ENCODE measurements at regions not wholly inside any gene's neighbourhood (a gene's known extent, or its start where the extent isn't known, plus 50 kb on each side); places are given as distances from the start of the nearest gene placed in this dataset.
"Not testable (repeated sequence)": the region's sequence is repeated elsewhere in the genome, so short reads cannot be mapped to it uniquely, and the experiment has no call there.

DNA sequence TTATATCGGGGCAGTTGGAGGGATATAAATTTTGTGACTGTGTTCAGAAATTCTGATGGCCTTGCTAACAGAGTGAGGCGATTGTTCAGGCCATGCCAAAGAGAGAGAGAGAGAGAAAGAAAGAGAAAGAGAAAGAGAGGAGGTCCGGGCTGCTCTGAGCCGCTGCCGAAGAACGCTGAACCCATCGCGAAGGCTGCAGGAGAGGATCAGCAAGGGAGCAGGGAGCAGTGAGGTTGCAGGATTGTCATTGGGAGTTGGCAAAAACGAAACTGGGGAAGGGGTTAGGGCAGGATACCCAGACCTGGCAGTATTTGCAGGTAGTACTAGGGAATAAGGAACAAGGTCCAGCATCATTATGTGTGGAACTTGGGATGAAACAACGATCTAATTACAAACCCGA lies 537.1 kb downstream of the INSC start:
- DNase-seq (ENCODE audit: low read depth in 2 of 3, low spot score in 1 of 3), result no peak

DNA sequence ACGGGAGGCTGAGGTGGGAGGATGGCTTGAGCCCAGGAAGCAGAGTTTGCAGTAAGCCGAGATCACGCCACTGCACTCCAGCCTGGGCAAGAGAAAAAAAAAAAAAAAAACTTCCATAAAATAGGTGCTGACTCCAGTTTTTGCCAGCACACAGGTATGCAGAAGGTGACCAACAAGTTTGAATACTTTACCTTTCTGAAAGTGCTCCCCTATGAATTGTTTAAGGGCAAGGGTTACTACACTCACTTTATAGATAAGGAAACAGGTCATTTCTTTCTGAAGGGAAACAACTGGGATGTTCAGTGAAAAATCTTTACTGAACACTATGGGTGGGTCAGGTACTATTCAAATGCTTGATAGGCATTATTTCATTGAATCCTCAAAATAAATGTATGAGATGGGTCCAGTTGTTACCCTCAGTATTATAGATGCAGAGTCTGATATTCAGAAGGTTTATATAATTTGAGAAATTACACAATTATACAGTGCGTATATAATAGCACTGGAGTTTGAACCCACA lies 538.5 kb downstream of the INSC start:
- DNase-seq (ENCODE audit: low read depth in 2 of 3, low spot score in 1 of 3), result no peak

DNA sequence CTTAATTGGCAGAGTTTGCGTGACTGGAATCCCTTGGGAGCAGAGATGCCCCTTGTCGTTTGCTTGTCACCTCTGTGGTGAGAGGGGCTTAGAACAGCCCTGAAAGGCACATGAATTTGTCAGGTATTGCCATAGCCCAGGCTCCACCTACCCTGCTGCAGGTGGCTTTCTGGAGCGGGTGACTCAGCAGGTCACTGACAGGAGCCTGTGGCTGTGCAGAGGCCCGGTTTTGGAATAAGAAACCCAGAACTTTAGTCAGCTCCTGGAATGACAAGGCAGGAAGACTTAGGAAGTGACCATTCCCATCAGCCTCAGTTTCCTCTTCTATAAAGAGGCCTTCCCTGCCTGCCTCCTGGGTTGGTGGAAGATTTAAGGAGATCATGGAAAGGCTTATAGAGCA lies 539.7 kb downstream of the INSC start:
- no peak for DNase-seq (ENCODE audit: low read depth in 2 of 3, low spot score in 1 of 3)

DNA sequence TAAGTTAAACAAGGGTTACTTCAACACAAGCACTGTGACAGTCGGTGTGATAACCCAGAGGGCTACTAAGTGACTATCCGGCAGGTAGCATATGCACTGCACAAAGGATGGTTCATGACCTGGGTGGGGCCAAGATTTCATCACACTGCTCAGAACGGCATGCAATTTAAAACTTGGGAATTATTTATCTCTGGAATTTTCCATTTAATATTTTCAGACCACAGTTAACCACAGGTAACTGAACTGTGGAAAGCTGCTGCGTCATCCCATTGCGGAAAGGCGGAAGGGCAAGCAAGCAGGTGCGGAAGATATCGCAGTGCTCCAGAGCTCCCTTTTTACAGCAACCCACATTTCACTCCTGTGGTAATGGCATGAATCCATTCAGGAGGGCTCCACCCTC lies 540.8 kb downstream of the INSC start:
- no peak for DNase-seq (ENCODE audit: low read depth in 2 of 3, low spot score in 1 of 3)

DNA sequence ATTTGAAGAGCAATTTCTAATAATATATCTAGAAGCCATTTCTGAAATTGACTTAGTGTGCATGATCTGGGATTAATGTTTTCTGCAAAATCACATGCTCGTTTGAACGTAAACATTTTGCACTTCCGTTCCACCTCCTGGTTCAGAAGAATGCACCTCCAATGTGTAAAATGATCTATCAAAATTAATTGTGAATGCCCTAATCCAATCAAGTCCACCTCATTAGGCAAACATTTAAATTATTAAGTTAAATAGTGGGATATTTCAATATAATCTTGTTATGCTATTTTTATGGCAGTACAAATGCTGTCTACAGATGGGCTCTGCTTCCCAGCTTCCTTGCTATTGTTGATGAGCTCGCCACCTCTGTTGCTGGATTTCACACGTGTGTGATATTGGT lies 542.5 kb downstream of the INSC start:
- DNase-seq (ENCODE audit: low read depth in 2 of 3, low spot score in 1 of 3), result no peak

DNA sequence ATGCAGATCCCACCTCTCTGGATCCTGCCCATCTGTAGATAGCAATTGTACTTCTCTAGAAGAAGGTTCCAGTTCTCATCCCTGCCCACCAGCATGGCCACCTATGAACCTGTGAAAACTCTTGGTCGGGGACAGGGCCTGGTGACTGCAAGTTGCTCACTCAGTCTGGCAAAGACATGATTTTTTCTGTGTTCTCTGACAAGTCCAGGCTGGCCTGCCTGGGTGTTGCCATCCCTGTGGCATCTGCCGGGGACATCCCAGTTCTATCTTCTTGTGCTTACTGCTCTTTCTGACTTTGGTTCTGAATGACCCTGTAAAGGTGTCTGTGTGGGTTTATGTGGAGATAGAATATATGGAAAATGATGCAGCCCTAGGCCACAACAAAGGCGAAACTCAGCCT lies 545.8 kb downstream of the INSC start:
- DNase-seq (ENCODE audit: low read depth in 2 of 3, low spot score in 1 of 3), result no peak

DNA sequence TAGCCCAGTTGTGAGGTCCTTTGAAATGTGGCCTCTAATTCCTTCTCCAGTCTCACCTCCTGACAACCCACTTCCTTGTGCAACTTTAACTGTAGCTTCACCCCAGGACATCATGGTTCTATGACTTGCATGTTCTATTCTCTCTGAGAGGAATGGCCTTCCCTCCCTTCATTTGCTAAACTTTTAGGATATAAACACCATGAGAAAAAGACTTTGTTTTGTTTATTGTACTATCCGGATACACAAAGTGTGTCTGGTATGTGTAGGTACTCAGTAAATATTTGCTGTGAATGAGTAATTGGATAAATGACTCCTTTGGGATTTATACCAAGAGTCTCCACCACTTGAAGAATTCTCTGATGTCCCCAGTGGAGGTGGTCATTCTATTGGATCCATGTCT lies 547.6 kb downstream of the INSC start:
- DNase-seq (ENCODE audit: low read depth in 2 of 3, low spot score in 1 of 3), result no peak

DNA sequence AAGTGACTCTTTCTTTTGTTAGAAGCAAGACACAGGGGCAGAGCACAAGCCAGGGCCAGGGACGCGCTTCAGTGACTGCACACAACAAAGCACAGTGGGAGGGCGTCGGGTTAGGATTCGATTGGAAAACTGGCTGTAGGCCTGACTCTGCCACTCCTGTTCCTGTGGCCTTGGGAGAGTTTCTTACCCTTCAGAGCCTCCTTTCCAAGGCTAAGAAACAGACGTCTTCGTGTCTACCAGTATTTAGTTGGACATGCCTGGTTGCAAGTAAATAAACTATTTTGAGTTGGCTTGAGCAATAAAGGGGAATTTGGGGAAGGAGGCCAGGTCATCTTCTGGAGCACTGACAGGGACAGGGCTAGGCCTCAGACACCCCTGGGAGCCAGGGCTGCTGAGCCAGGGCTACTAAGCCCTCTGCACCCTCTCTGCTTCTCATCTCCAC lies 549.1 kb downstream of the INSC start:
- no peak for DNase-seq (ENCODE audit: low read depth in 2 of 3, low spot score in 1 of 3)

DNA sequence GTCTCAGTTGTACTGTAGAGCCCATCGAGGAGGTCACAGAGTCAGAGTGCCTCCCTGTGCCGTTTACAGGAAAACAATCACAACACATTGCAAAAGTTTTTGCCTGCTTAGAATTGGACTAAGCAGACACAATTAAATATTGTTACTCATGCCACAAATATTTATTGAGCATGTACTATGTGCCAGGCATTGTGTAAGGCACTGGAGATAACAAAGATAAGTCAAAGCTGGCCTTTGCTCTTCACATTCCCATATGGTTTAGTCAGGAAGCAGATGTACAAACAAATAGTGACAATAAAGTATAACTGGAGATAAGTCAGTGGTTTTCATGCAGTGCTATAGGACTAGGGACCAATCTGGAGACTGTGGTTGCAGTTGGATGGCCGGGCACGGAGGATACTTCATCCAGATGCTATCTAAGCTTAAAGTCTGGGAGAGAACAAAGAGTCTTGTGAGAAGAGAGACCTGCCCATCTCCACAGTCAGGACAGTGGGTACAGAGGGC lies 550.7 kb downstream of the INSC start:
- no peak for DNase-seq (ENCODE audit: low read depth in 2 of 3, low spot score in 1 of 3)

DNA sequence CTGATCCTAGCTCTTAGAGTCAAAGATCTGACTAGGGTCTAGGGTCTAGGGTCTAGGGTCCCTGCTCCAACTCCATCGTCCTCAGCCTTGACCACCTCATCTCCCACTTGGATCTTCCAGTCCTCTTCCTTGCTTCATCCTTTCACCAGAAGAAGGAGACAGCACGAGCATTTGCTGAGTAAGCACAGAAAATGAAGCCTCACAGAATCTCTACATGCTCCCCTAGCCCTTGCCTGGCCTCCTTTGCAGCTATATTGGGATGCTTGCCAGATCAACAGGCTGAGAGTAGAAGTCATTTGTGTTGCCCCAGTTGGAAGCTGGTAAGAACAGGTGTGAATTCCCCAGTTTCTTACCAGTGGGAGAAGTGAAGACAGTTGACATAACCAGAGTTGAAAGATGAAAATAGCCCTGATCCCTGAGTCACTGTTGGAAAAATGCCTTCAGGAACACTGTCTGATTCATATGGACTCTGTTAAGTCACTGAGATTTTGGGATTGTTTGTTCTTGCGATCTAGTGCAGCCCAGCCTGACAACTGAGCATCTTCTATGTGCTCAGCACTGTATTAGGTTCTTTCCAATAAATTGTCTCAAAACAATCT lies 552.5 kb downstream of the INSC start:
- DNase-seq (ENCODE audit: low read depth in 2 of 3, low spot score in 1 of 3), result no peak

DNA sequence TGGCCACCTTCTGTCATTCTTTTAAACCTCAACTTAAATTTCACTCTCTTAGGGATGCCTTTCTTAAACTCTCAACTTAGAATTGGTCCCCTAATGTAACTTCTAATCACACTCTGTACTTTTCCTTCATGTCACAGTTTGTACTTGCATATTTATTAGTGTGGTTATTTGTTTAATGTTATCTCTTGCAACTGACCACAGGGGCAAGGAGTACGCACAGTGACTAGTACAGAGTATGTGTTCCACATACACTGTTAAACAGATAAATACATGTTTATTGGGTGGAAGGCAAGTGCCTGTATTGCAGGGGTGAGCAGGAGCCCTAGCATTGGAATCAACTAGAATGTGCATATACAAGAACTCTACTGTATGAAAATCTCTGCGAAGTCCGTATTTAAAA lies 554.0 kb downstream of the INSC start:
- no peak for DNase-seq (ENCODE audit: low read depth in 2 of 3, low spot score in 1 of 3)

DNA sequence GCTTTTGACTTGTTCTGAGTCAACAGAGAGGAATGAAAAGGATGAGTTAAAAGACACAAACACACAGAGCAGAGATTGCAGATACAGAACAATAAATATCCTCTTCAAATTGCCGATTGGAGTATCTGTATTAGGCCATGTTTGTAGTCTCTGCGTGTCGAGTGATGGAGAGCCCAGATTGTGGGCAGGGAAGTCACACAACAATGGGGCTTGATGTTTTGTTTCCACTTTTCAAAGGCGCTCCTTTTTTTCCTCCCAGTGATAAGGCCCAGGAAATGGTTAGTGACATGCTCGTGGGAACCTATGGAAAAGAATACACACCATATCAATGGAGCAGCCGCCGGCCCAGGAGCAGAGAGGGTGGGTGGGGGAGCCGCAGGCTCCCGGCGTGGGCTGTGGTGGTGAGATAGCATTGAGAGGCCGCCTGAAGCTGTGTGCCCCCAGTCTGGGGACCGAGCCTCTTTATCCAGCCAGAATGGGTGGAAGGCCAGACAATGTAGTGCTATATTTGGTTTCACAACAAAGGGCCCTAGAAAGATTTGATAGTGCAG lies 555.9 kb downstream of the INSC start:
- no peak for DNase-seq (ENCODE audit: low read depth in 2 of 3, low spot score in 1 of 3)

DNA sequence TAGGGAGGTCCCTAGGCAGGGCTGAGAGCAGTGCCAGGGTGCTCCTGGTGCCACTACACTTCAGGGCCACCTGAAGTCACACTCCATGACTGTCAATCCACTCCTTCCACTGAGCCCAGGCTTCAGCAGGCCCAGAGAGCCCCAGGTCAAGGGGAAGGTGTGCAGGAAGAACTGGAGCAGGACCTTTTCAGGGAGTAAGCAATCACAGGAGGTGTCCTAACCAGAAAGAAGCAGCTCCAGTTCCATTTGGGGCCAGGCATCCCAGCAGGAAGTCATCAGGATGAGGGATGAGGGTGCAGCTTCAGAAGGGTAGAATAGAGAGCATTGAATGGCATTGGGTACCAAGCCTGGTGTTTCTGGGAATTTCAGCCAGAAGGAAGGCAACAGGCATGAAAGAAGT lies 556.5 kb downstream of the INSC start:
- DNase-seq (ENCODE audit: low read depth in 2 of 3, low spot score in 1 of 3), result no peak

DNA sequence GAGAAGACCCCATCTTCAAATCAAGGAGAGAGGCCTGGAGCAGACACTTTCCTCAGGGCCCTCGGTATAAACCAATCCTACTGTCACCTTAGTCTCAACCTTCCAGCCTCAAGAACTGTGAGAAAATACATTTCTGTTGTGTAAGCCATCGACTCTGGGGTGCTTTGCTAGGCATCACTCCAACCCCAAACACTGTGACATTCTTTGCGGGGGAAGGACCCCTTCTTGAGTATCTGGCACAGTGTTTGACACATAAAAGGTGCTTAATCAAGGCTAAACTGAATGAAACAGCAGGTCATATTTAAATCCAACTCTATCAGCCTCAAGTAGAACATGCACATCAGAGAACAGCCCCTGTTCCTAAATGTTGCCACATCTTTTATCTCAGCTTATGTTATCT lies 558.1 kb downstream of the INSC start:
- DNase-seq (ENCODE audit: low read depth in 2 of 3, low spot score in 1 of 3), result no peak

DNA sequence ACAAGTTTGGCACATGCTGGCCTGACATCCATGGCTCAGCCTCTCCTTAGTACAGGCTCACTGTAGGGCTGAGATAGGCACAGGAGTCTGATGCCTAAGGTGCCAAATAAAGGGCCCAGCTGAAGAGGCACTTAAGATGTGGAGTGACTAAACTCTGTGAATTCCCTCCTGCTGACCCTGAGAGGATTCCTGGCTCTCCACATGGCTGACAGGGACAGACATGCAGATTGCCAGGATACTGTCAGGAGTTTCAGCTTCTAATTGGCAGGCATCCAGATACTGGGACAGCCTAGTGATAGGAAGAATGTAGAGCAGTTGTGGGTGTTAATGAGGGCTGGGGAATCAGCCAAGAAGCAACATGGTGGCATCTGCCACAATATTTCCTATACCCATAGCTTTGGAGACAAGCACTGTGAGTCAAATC lies 558.7 kb downstream of the INSC start:
- no peak for DNase-seq (ENCODE audit: low read depth in 2 of 3, low spot score in 1 of 3)

DNA sequence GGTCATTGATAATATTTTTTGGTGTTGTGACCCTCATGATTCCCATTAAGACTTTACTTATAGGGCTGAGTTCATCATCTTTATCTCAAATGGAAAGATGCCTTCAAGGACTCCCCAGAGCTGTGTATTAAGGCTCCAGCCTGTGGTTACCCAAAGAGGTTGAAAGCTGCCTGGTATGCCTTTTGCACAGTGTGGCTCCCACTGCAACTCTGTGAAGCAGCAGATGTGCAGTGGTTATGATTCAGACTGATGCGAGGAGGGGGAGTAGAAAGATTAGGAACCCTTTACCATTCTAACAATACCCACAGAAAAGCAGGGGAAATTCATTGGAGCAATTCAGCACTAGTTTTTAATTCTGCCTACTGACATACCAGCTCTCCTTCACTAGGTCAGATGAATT lies 560.0 kb downstream of the INSC start:
- no peak for DNase-seq (ENCODE audit: low read depth in 2 of 3, low spot score in 1 of 3)

DNA sequence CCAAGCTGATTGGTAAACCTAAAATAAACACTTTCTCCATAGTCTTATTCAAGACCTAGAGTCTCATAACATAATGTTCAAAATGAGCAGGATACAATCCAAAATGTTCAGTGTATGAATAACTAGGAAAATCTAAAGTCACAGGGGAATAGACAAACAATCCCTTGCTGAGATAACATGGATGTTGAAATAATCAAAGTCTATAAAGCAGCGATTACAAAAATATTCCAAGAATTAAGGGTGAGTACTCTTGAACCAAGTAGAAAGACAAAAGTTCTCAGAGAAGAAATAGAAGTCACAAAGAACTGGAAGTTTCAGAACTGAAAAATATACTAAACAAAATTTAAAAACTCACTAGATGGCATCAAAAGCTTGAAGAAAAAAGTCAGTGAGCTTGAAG lies 561.0 kb downstream of the INSC start:
- no peak for DNase-seq (ENCODE audit: low read depth in 2 of 3, low spot score in 1 of 3)

DNA sequence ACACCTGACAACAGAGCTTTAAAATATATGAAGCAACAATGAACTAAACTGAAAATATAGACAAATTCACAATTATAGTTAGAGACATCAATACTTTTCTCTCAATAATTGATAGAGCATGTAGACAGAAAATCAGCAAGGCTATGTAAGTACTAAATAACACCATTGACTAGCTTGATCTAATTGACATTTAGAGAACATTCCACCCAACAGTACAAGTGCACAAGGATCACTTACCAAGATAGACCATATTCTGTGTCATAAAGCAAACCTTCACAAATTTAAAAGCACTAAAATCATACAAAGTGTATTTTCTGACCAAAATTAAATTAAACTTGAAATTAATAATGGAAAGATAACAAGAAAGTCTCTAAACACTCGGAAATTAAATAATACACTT lies 562.5 kb downstream of the INSC start:
- DNase-seq (ENCODE audit: low read depth in 2 of 3, low spot score in 1 of 3), result no peak

DNA sequence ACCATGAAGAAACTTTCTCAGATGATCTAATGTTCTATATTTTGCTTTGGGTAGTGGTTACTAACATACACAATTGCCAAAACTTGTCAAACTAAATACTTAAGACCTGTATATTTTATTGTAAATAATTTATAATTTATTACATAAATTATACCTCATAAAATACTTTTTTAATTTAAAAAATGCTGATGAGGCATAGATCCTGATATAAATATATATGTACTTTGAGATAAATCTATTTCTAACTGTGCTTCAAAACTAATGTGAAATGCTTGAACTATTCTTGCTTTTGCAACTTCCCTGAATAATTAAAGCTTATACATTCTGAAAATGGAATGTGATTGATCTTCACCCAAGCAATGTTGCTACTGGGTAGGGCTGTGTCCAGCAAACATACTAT lies 568.8 kb downstream of the INSC start:
- no peak for DNase-seq (ENCODE audit: low read depth in 2 of 3, low spot score in 1 of 3)

DNA sequence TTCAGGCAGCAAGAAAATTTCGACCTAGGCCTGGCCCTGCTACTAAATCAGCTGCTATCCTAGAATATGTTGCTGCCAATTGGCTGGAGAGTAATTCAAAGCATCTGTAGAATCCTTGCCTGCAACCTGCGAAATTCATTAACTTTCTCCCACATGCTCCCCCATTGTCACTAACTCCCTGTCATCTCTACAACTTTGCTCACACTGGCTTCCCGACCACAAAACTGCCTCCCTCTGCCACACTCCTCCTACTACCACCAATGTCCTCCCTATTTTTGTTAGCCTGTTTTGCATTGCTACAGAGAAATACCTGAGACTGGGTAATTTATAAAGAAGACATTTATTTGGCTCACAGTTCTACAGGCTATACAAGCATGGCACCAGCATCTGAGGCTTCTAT lies 570.6 kb downstream of the INSC start:
- no peak for DNase-seq (ENCODE audit: low read depth in 2 of 3, low spot score in 1 of 3)

DNA sequence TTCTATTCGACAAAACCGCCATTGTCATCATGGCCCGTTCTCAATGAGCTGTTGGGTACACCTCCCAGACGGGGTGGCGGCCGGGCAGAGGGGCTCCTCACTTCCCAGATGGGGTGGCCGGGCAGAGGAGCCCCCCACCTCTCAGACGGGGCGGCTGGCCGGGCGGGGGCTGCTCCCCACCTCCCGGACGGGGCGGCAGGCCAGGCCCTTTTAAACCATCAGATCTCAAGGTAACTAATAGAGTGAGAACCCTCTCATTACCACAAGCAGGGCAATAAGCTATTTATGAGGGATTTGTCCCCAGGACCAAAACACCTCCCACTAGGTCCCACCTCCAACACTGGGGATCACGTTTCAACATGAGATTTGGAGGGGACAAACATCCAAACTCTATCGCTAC lies 571.5 kb downstream of the INSC start:
- DNase-seq (ENCODE audit: low read depth in 2 of 3, low spot score in 1 of 3), result not testable (repeated sequence)

DNA sequence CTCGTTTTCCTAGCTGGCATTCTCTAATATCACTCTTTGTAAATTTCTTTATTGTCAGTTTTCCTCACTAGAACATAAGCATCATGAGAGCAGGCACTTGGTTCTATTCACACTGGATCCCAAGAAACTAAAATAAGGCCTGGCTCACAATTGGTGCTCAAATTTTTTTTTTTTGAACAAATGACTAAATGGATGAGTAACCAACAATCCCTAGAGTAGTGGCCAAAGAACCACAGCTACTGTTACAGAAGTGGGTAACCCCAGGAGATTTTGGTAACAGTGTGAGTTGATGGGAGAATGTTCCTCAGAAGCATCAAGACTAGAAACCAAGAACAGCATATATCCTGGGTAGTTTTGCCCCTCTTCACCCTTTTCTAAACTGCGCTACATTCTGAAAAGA lies 572.6 kb downstream of the INSC start:
- DNase-seq (ENCODE audit: low read depth in 2 of 3, low spot score in 1 of 3), result no peak

DNA sequence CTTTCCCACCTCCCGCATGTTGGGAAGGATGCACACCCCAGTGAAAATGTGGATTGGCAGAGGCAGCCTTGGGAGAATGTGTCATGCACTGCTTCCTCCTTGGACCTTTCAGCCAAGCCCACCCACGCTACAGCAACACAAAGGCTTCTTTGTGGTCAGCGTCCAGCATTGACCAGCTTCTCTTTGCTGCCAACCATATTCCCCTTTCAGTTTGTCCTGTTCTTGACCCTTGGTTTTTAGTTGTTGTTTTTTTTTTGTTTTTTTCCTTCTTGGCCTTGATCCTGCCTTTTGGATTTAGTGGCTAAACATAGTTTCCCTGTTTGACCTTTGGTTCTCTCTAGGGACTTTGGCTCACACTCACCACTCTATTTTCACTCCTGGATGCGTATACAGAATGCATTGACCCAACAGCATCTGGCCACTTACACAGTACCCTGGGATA lies 573.6 kb downstream of the INSC start:
- DNase-seq (ENCODE audit: low read depth in 2 of 3, low spot score in 1 of 3), result no peak
